ENCODE measurements at regions not wholly inside any gene's neighbourhood (a gene's known extent, or its start where the extent isn't known, plus 50 kb on each side); places are given as distances from the start of the nearest gene placed in this dataset.
A peak's percentile ranks its signal among the peaks of the same experiment; 100 is the strongest.
"Not testable (repeated sequence)": the region's sequence is repeated elsewhere in the genome, so short reads cannot be mapped to it uniquely, and the experiment has no call there.

DNA sequence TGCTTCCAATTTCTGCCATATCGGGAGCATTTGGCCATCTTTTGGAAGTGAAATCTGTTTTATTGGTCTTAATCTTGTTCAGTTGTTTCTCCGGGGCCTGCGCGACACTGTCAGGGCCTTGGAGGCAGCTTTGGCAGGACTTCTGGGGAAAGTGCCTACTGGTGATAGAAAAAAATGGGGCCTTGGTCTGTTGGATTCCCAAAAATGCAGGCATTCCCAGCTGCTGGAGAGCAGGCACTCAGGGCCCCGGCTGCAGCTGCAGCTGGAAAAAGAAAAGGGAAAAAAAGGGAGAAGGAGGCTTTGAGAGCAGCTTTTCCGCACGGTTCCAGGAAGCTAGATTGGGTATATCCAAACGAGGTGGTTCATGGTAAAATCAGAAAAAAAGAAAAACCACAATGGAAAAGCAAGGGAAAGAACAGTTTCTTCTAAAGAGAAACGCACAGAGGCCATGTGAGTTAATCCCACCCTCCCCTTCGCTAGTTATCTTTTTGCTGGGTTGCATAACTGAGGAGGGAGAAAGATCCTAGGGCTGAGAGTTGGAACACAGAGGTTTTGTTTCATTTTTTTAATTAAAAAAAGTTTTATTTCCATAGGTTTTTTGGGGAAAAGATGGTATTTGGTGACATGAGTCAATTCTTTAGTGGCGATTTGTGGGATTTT, 134.7 kb upstream of the RFLNA start:
- DNase-seq: no peak

DNA sequence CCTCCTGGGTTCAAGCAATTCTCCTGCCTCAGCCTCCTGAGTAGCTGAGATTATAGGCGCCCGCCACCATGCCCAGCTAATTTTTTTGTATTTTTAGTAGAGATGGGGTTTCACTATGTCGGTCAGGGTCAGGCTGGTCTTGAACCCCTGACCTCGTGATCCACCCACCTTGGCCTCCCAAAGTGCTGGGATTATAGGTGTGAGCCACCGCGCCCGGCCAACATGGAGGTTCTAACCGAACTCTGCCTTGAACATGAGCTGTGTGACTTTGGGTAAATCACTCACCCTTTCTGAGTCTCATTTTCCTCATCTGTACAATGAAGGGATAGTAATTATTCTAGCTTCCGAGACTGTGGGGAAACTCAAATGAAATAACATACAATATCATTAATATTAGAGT, 133.5 kb upstream of the RFLNA start:
- not testable (repeated sequence) for DNase-seq

- no peak for DNase-seq
These were observed 132.5 kb upstream of the RFLNA start for GRCh38 chr12:124162151-124163110.

- no peak for DNase-seq
These were observed 129.2 kb upstream of the RFLNA start for GRCh38 chr12:124165695-124166094.

GRCh38 chr12:124167141-124167540, 127.8 kb upstream of the RFLNA start:
- no peak for DNase-seq

GRCh38 chr12:124168016-124168786, 126.7 kb upstream of the RFLNA start:
- DNase-seq: no peak

DNA sequence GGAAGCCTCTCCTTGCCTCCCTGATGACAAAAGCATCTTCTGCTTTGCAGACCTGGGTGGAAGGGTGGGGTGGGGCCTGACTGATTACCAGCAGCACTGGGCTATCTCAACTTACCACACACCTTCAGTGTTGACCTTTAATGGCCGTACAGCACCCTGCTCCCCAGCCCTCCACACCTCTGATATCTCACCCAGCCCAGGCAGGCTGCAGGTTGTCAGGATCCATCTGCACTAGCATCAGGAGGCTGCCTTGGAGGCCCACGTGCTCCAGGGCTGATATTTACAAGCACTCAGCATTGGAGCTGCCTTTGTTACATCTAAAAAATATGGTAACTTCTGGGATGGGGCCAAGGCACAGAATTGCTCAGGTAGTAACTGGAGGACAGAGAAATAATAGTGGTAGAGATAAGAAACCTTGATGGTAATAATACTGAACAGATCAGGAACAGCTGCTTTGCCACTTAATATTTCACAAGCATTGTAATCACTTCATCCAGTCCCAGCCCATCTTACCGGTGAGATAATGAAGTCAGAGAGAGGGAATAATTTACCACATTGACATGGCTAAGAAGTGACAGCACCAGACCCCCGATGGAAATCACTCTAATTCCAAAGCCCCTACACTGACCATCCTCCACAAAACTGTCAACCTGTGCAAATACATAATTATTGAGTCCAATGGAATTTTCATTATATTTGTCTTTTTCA, 125.2 kb upstream of the RFLNA start:
- no peak for DNase-seq

DNA sequence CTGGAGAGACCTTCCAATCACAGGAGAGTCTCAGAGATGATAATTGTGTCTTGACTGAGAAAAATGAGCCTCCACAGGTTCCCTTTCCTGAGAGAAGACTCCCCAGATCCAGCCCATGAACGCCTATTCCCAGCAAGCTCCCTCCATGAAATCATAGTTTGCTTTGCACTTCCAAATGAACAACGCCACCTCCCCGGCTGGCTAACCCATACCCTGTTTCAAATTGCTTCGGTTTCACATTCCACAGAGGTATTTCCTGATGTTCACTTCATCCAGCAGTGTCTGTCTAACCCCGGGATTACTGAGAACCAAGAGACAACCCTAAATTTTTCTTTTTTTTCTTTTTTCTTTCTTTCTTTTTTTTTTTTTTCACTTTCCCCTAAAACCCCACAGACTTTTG, 124.1 kb upstream of the RFLNA start:
- no peak for DNase-seq

- DNase-seq: no peak
These were observed 123.5 kb upstream of the RFLNA start for GRCh38 chr12:124171231-124171979.

- no peak for DNase-seq
These were observed 122.3 kb upstream of the RFLNA start for GRCh38 chr12:124172636-124173035.

GRCh38 chr12:124173692-124174091, 121.2 kb upstream of the RFLNA start:
- no peak for DNase-seq

- DNase-seq: peak in 4 of 58 donors; percentile 2 to 11 (median 4)
These were observed 120.2 kb upstream of the RFLNA start for GRCh38 chr12:124174451-124175348.

- no peak for DNase-seq
These were observed 119.2 kb upstream of the RFLNA start for GRCh38 chr12:124175704-124176103.

GRCh38 chr12:124177276-124177950, 117.5 kb upstream of the RFLNA start:
- no peak for DNase-seq

DNA sequence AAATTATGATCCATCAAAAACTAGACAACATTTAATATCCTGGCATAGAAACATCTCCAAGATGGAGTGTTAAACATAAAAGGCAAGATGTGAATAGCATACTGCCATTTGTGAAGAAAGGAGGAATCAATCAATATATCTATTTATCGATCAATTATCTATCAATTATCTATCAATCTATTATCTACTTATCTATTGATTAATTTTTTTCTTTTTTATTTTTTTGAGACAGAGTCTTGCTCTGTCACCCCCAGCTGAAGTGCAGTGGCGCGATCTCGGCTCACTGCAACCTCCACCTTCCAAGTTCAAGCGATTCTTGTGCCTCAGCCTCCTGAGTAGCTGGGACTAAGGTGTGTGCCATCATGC, 117.0 kb upstream of the RFLNA start:
- DNase-seq: no peak

DNA sequence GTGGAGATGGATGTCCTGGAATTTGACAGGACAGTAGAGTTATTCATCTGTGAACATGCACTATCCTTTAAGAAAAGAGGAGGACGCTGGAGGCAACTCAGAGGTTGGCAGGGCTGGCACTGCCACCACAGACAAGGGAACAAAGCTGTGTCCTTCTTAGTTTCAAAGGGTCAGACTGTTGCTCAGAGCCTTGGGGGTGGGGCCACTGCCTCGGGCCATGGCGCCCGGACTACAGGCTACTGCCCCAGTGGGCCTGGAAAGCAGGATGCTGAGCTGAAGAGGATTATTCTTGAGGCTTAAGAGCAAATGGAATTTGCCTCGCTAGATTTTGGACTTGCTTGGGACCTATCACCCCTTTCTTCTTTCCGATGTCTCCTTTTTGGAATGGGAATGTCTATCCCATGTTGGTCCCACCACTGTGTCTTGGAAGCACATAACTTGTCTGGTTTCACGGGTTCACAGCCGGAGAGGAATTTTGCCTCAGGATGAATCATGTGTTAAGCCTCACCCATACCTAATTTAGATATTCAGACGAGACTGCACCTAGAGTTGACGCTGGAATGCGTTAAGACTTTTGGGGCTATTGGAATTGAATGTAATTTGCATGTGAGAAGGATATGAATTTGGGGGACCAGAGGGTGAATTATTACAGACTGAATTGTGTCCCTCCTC, 114.8 kb upstream of the RFLNA start:
- DNase-seq: no peak

DNA sequence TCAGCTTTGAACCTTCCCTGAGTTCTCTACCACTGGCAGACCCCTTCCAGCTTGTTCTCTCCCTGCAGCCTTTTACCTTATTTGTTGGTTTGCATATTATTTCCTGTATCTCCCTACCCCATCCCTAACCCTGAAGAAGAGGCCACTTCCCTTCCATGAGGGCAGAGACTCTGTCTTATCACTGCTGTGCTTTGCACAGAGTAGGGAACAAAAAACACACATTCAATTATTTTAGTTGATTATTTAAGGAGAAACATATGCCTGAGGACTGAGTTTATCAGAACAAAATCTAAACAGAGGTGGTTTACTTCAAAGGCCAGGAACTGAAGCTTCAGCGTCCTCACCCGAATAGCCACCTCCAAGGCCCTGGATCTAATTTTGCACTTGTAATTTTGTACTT, 111.7 kb upstream of the RFLNA start:
- DNase-seq: no peak

DNA sequence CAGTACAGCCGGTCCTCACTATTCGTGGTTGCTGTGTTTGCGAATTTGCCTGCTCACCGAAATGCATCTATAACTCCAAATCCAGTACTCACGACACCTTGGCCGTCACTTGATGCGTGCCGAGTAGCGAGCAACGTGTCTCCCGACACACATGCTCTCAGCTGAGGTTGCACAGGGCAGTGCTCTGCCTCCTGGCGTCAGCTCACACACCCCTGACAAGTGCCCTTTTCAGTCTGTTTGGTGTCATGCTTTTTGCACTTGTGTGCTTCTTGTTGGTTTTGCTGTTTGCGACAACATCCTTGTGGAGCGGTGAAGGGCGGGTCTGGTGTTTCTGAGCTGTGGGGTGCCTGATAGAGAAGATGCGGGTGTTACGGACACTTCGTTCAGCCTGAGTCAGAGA, 110.4 kb upstream of the RFLNA start:
- DNase-seq: no peak
